ENCODE measurements at regions not wholly inside any gene's neighbourhood (a gene's known extent, or its start where the extent isn't known, plus 50 kb on each side); places are given as distances from the start of the nearest gene placed in this dataset.

DNA sequence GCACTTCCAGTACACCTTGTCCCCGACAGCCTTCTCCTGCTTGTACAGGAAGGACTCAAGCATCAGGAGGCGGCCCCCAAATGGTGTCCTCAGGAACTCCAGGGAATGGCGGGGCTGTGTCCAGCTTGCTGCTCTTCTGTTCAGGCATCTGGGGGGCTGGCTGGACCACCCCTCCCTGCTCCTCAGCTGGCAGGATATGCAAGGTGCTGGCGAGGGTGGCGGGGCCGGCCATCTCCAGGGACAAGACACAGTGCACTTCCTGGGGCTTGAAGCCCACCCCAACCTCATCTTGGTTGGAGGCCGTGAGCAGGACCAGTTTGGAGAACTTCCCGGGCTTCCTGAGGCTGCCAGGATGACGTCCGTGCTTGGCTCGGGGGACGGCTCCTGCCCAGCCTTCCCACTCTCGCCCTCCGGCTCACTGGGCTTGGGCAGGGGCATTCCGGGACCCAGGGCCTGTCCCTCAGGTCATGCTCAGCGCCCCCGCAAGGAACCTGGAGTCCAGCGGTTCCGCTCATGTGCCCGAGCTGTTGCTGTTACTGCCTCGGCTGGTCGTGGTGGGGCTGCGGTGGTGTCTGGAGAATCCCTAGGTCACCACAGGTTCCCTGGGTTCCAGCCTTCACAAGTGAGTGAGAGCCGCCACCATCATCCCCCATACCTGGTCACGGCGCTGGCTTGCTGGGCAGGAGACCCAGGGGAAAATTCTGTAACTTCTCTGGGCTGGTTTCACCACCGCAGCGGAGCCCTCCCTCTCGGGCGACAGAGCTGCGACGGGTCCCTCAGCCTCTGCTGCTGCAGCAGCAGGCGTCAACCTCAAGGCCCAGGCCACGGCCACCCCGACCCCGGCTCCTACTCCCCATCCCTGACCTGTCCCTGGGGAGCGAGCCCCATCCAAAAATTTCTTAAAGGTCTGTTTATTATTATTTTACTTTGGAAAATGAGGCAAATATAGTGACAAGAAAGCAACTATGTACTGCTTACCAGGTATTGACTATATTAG is 82.8 kb upstream of the FXR1 start:
- Histone ChIP-seq H3K36me3 (ENCODE audit: control insufficient read depth, insufficient read depth, low read length) (no peaks in the 10 kb centered on the region), H3K27me3 (ENCODE audit: control insufficient read depth, insufficient read depth, low read length) (no peaks in the 10 kb centered on the region), H3K4me3 (ENCODE audit: low read depth, low read length) (no peak overlapping the region)
- POLR2A ChIA-PET = no interaction called here
- CTCF ChIA-PET = no interaction called here
- TF ChIP-seq, protein P1, sequence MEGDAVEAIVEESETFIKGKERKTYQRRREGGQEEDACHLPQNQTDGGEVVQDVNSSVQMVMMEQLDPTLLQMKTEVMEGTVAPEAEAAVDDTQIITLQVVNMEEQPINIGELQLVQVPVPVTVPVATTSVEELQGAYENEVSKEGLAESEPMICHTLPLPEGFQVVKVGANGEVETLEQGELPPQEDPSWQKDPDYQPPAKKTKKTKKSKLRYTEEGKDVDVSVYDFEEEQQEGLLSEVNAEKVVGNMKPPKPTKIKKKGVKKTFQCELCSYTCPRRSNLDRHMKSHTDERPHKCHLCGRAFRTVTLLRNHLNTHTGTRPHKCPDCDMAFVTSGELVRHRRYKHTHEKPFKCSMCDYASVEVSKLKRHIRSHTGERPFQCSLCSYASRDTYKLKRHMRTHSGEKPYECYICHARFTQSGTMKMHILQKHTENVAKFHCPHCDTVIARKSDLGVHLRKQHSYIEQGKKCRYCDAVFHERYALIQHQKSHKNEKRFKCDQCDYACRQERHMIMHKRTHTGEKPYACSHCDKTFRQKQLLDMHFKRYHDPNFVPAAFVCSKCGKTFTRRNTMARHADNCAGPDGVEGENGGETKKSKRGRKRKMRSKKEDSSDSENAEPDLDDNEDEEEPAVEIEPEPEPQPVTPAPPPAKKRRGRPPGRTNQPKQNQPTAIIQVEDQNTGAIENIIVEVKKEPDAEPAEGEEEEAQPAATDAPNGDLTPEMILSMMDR (IDR thresholded peaks at IDR 0.05; ENCODE audit: insufficient read depth, low read depth, low read length) = no peak
- no peak for DNase-seq (ENCODE audit: low read depth)

DNA sequence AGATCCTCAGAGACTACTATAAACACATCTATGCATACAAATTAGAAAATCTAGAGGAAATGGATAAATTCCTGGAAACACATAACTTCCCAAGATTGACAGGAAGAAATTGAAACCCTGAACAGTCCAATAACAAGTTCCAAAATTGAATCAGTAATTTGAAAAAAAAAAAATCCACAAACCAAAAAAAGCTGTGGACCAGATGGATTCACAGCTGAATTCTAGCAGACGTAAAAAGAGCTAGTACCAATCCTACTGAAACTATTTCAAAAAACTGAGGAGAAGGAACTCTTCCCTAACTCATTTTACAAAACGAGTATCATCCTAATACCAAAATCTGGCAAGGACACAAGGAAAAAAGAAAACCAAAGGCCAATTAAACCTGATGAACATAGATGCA is 77.0 kb upstream of the FXR1 start:
- TF ChIP-seq, protein P1 (IDR thresholded peaks at IDR 0.05; ENCODE audit: insufficient read depth, low read depth, low read length) = no peak
- POLR2A ChIA-PET = no interaction called here
- H3K36me3 ChIP-seq (ENCODE audit: control insufficient read depth, insufficient read depth, low read length) = no peaks in the 10 kb centered on the region

DNA sequence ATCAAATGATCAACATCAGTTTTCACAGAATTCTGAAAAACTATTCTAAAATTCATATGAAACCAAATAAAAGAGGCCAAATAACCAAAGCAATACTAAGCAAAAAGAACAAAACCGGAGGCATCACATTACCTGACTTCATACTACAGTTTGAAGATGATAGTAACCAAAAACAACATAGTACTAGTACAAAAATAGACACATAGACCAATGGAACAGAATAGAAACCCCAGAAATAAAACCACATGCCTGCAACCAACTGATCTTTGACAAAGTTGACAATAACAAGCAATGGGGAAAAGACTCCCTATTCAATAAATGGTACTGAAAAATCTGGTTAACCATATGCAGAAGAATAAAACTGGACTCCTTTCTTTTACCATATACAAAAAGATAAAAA is 75.7 kb upstream of the FXR1 start:
- TF ChIP-seq, protein P1 (IDR thresholded peaks at IDR 0.05; ENCODE audit: insufficient read depth, low read depth, low read length) = no peak
- DNase-seq (ENCODE audit: low read depth) = no peak
- Histone ChIP-seq H3K4me3 (ENCODE audit: low read depth, low read length) (no peak overlapping the region), H3K27me3 (ENCODE audit: control insufficient read depth, insufficient read depth, low read length) (no peaks in the 10 kb centered on the region), H3K36me3 (ENCODE audit: control insufficient read depth, insufficient read depth, low read length) (no peaks in the 10 kb centered on the region)
- ChIA-PET POLR2A (no interaction called here), CTCF (no interaction called here)

More for the DNA sequence above, 77.0 kb upstream of the FXR1 start:
- CTCF ChIA-PET = no interaction called here
- Histone ChIP-seq H3K27me3 (ENCODE audit: control insufficient read depth, insufficient read depth, low read length) (no peaks in the 10 kb centered on the region), H3K4me3 (ENCODE audit: low read depth, low read length) (no peak overlapping the region)
- no peak for DNase-seq (ENCODE audit: low read depth)

DNA sequence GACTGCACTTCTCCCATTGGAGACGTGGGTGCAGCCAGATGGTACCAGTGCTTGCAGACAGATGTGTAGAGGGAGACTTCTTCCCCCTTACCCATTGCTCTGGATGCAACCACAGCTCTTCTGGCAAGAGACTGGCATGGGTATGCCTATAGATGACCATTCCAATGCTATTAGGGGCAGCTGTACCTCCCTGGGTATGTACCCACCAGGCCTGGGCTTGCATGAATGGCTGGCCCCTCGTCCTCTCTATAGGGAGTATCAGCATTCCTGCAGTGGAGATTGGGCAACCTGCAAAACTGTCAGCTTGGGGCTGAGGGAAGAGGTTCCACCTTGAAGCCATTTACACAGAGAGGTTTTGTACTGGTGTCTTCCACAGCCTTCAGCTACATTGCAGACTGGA is 57.6 kb upstream of the FXR1 start:
- CTCF ChIA-PET = interaction anchor here (1.2 to 2.1 kb wide), 2 partner anchors 10 to 29 kb away, joined by 3 to 7 read pairs; no protein-coding TSS in a partner anchor
- DNase-seq (ENCODE audit: low read depth) = no peak
- POLR2A ChIA-PET = no interaction called here
- H3K36me3 ChIP-seq (ENCODE audit: control insufficient read depth, insufficient read depth, low read length) = no peaks in the 10 kb centered on the region
- TF ChIP-seq, protein P1 (IDR thresholded peaks at IDR 0.05; ENCODE audit: insufficient read depth, low read depth, low read length) = no peak
- no peak overlapping the region for H3K4me3 ChIP-seq (ENCODE audit: low read depth, low read length)
- H3K27me3 ChIP-seq (ENCODE audit: control insufficient read depth, insufficient read depth, low read length) = no peaks in the 10 kb centered on the region

DNA sequence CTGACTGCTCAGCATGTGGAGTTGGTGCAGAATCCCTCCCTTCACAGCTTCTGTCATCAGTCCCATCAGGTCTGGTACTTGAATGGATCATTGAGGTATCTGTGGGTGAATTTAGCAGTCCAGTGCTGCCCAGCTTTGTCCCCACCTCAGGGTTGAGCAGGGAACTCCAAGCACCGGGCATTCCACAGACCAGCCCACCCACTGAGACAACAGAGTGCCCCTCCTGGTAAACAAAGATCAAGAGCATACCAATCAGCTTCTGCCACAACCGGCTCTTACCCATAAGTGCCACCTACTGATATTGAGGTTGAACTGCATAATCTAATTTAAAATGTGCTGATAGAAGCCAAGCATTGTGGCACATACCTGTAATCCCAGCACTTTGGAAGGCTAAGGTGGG is 57.1 kb upstream of the FXR1 start:
- DNase-seq (ENCODE audit: low read depth) = no peak
- H3K27me3 ChIP-seq (ENCODE audit: control insufficient read depth, insufficient read depth, low read length) = no peaks in the 10 kb centered on the region
- TF ChIP-seq, protein P1 (IDR thresholded peaks at IDR 0.05; ENCODE audit: insufficient read depth, low read depth, low read length) = no peak
- no peak overlapping the region for H3K4me3 ChIP-seq (ENCODE audit: low read depth, low read length)
- H3K36me3 ChIP-seq (ENCODE audit: control insufficient read depth, insufficient read depth, low read length) = no peaks in the 10 kb centered on the region
- CTCF ChIA-PET = interaction anchor here (2.1 kb wide), 1 partner anchor 11 kb away, joined by 7 read pairs; no protein-coding TSS in a partner anchor
- POLR2A ChIA-PET = no interaction called here

Data from BJ (cell line).